ENCODE measurements at regions not wholly inside any gene's neighbourhood (a gene's known extent, or its start where the extent isn't known, plus 50 kb on each side); places are given as distances from the start of the nearest gene placed in this dataset.

DNA sequence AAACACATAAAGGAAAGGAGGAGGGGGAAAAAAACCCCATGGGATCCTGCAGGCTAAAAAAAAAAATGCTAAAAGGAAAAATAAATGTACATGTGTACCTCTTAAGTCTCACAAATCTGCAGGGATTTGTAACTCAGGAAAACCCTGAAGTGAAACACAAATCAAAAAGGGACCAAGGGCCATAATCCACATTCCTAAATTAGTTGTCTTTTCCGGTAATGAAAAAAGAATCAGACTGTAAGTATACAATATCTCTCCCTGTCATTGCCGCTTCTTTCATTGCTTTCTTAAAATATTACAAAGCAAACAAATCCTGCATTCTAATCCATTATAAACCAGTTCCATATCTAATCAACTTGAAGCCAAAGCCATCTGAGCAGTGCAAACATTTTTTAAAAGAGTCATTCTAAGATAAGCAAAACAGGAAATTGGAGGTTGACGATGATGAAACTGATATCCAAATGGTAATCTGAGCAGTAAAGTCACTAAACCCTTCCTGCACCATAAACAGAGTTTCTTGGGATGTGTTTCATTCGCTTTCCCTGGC lies 58.7 kb upstream of the SIM2 start (continued):
- TF ChIP-seq E2F5 (CRISPR knock-in tag; IDR thresholded peaks at IDR 0.05), result no peak

- ChIA-PET POLR2A (interaction anchor here (0.9 kb wide), 1 partner anchor 11 kb away, joined by 3 read pairs; no protein-coding TSS in a partner anchor), CTCF (ENCODE audit: low intra/inter-chr PET ratio) (interaction anchor here (0.6 kb wide), 1 partner anchor 47 kb away, joined by 3 read pairs; no protein-coding TSS in a partner anchor)
- H3K4me2 ChIP-seq (ENCODE audit: insufficient read depth, low read length), result no peak overlapping the region
- H3K4me3 ChIP-seq, result no peak overlapping the region
- no peak overlapping the region for H3K9ac ChIP-seq (ENCODE audit: insufficient read depth in 1 of 2, low read depth in 2 of 2, low read length in 2 of 2)
- in situ Hi-C loops (cut with MboI) (no loop called here), intact Hi-C loops (cut with micrococcal nuclease) (no loop called here)
- H3K27ac ChIP-seq (ENCODE audit: extremely low read depth, low read depth, low read length), result no peak overlapping the region
- H3K9me3 ChIP-seq (replicated peaks; ENCODE audit: control insufficient read depth, insufficient read depth, low read depth, low read length), result no peaks in the 10 kb centered on the region
- no peaks in the 10 kb centered on the region for H3K4me1 ChIP-seq (replicated peaks in 1 of 2; ENCODE audit: control insufficient read depth in 2 of 2, insufficient read depth in 2 of 2, low read length in 2 of 2)
- no peaks in the 10 kb centered on the region for H4K20me1 ChIP-seq (replicated peaks; ENCODE audit: control insufficient read depth, insufficient read depth, low read length)
- H3K36me3 ChIP-seq (ENCODE audit: control insufficient read depth, insufficient read depth, low read length), result no peaks in the 10 kb centered on the region
- peaks cover 14 to 20% of the 10 kb centered on the region in 2 experiments for H3K27me3 ChIP-seq (ENCODE audit: control insufficient read depth in 2 of 2, insufficient read depth in 2 of 2, low read length in 2 of 2)
- TF ChIP-seq TRIM28 (IDR thresholded peaks at IDR 0.05), result no peak
- TF ChIP-seq, protein P1, sequence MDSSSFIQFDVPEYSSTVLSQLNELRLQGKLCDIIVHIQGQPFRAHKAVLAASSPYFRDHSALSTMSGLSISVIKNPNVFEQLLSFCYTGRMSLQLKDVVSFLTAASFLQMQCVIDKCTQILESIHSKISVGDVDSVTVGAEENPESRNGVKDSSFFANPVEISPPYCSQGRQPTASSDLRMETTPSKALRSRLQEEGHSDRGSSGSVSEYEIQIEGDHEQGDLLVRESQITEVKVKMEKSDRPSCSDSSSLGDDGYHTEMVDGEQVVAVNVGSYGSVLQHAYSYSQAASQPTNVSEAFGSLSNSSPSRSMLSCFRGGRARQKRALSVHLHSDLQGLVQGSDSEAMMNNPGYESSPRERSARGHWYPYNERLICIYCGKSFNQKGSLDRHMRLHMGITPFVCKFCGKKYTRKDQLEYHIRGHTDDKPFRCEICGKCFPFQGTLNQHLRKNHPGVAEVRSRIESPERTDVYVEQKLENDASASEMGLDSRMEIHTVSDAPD (CRISPR knock-in tag; IDR thresholded peaks at IDR 0.05), result no peak
- TF ChIP-seq SP1 (CRISPR knock-in tag; IDR thresholded peaks at IDR 0.05), result no peak
- TF ChIP-seq PHB2 (IDR thresholded peaks at IDR 0.05; ENCODE audit: low read depth), result no peak
- TF ChIP-seq POLR2G (IDR thresholded peaks at IDR 0.05; ENCODE audit: low read depth, low read length), result no peak
- no peak for TF ChIP-seq PHF8 (IDR thresholded peaks at IDR 0.05; ENCODE audit: borderline replicate concordance, low read length)
- TF ChIP-seq HDGF (IDR thresholded peaks at IDR 0.05), result no peak
- TF ChIP-seq FOXM1 (IDR thresholded peaks at IDR 0.05; ENCODE audit: low read depth), result no peak
- TF ChIP-seq FOXM1 (CRISPR knock-in tag; IDR thresholded peaks at IDR 0.05; ENCODE audit: low read depth), result no peak
- TF ChIP-seq, protein P2, sequence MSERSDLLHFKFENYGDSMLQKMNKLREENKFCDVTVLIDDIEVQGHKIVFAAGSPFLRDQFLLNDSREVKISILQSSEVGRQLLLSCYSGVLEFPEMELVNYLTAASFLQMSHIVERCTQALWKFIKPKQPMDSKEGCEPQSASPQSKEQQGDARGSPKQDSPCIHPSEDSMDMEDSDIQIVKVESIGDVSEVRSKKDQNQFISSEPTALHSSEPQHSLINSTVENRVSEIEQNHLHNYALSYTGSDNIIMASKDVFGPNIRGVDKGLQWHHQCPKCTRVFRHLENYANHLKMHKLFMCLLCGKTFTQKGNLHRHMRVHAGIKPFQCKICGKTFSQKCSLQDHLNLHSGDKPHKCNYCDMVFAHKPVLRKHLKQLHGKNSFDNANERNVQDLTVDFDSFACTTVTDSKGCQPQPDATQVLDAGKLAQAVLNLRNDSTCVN (CRISPR knock-in tag; IDR thresholded peaks at IDR 0.05), result no peak
- no peak for TF ChIP-seq RNF2 (IDR thresholded peaks at IDR 0.05)
- no peak for TF ChIP-seq NCOA4 (IDR thresholded peaks at IDR 0.05; ENCODE audit: partially characterized antibody)
- TF ChIP-seq ZKSCAN8 (CRISPR knock-in tag; IDR thresholded peaks at IDR 0.05), result no peak
- no peak for TF ChIP-seq BRD4 (IDR thresholded peaks at IDR 0.05)
- FAIRE-seq (no peak), ATAC-seq (no peak), DNase-seq (ENCODE audit: extremely low read depth in 1 of 4, low spot score in 3 of 4) (no peak)
- H3K79me2 ChIP-seq (ENCODE audit: control insufficient read depth, insufficient read depth, low read length), result no peaks in the 10 kb centered on the region
- H3K9me1 ChIP-seq (ENCODE audit: control insufficient read depth, insufficient read depth, low read length), result no peaks in the 10 kb centered on the region
- BruUV-seq (replicated peaks), result no TSS peak
- H2AFZ ChIP-seq (ENCODE audit: low read depth, low read length), result no peak overlapping the region
- WGBS (ENCODE audit: insufficient coverage, low coverage, missing lambda C conversion rate), result 1% methylated on average over 15 of the region's 15 CpGs
These were observed 58.1 kb upstream of the SIM2 start for GRCh38 chr21:36640721-36641244.
